Stimulated activated naive CD8-positive, alpha-beta T cell treated with anti-CD3 and anti-CD28 coated beads, Interleukin-15, Interleukin-2, amounts not matched to agents 100 ng/mL and 50 ng/mL, for 24 hours (primary cell): ENCODE measurements at regions not wholly inside any gene's neighbourhood (a gene's known extent, or its start where the extent isn't known, plus 50 kb on each side); places are given as distances from the start of the nearest gene placed in this dataset.

Experiments used
- H3K27ac Mint-ChIP-seq: one replicate; pipeline ENCODE4 v1.8.0; 2021; ENCODE audit warnings: mild to moderate bottlenecking, mixed read lengths
- H3K27me3 Mint-ChIP-seq: one replicate; pipeline ENCODE4 v1.8.0; 2021; ENCODE audit warnings: mixed read lengths
- H3K36me3 Mint-ChIP-seq: one replicate; pipeline ENCODE4 v1.8.0; 2021; ENCODE audit warnings: low read depth, mixed read lengths
- H3K4me1 Mint-ChIP-seq: one replicate; pipeline ENCODE4 v1.8.0; 2021; ENCODE audit warnings: low read depth, mixed read lengths
- H3K4me3 Mint-ChIP-seq: one replicate; pipeline ENCODE4 v1.8.0; 2021; ENCODE audit warnings: mild to moderate bottlenecking, mixed read lengths
- H3K9me3 Mint-ChIP-seq: one replicate; pipeline ENCODE4 v1.8.0; 2021; ENCODE audit warnings: mixed read lengths

DNA sequence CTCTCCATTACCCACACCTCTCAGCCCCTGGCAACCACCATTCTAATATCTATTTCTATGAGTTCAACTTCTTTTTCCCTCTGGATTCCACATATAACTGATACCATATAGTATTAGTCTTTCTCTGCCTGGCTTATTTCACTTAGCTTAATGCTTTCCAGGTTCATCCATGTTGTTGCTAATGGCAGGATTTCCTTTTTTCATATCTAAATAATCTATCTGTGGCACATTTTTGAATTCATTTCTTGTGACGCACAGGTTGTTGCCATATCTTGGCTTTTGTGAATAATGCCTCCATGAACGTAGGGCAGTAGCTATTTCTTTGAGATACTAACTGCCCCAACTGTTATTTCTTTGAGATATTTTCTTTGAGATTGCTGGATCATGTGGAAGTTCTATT is 235.6 kb downstream of the SPRY2 start:
- Mint-ChIP-seq H3K27me3 (no peaks in the 10 kb centered on the region), H3K4me1 (no peaks in the 10 kb centered on the region), H3K27ac (no peak overlapping the region), H3K9me3 (no peaks in the 10 kb centered on the region), H3K4me3 (no peak overlapping the region), H3K36me3 (no peaks in the 10 kb centered on the region)

- Mint-ChIP-seq H3K27ac (no peak overlapping the region), H3K4me3 (no peak overlapping the region), H3K4me1 (no peaks in the 10 kb centered on the region), H3K36me3 (no peaks in the 10 kb centered on the region), H3K27me3 (no peaks in the 10 kb centered on the region), H3K9me3 (no peaks in the 10 kb centered on the region)
Measured at GRCh38 chr13:80101040-80101439, 239.9 kb downstream of the SPRY2 start.

DNA sequence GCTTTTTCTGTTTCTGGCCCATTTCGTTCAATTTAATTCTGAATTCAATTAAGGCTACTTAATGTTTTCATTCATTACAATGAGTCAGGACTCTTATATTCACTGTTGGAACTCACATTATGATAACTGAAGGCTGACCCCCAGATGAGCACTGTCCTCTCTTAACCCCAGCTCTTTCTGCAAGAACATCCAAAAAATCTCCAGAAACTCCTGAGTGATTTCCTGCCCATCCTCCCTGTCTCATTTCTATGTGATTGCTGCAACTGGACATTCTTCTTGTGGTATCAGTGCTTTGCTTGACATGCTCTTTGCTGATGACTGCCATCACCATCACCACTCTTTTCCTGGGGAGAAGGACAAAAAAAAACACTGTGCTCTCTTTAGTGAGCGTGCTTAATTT is 240.3 kb downstream of the SPRY2 start:
- Mint-ChIP-seq H3K4me3 (no peak overlapping the region), H3K27me3 (no peaks in the 10 kb centered on the region), H3K9me3 (no peaks in the 10 kb centered on the region), H3K36me3 (no peaks in the 10 kb centered on the region), H3K4me1 (no peaks in the 10 kb centered on the region), H3K27ac (no peak overlapping the region)

DNA sequence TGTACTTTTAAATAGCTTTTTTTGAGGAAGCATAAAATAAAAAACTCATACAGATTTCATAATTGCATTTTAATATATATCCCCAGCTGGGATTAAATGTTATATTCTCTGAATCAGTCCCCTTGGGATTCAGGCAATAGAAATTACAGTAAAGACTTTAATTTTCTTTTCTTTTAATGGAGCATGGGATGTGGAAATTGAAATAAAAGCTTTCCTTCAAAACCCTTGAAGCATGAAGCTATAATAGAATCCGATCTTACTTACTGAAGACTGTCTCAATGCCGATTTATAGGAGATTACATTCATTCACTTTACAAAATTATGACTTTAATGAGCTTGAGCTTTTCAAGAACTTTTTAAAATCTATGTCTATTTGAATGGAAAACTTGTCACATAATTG is 243.4 kb downstream of the SPRY2 start:
- H3K27ac Mint-ChIP-seq: no peak overlapping the region
- H3K9me3 Mint-ChIP-seq: no peaks in the 10 kb centered on the region
- H3K4me1 Mint-ChIP-seq: no peaks in the 10 kb centered on the region
- no peaks in the 10 kb centered on the region for H3K27me3 Mint-ChIP-seq
- H3K36me3 Mint-ChIP-seq: no peaks in the 10 kb centered on the region
- no peak overlapping the region for H3K4me3 Mint-ChIP-seq

DNA sequence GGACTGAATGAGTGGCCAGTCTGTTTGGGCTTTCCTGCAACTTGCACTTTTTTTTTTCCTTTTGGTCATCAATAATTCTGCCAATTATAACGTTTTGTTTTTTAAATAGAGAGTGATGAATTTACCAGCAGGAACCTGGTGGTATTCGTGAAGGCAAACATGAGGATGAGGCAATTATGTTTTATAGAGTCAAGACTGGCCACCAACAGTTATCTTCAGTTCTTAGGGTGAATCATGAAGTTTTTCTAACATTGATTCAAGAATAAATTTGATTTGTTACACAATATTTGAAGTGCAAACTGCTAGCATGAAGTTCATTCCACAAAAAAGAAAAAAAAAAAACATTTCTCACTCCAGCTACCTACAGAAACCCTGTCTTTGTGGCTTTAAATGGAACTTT is 244.5 kb downstream of the SPRY2 start:
- Mint-ChIP-seq H3K27me3 (no peaks in the 10 kb centered on the region), H3K36me3 (no peaks in the 10 kb centered on the region), H3K9me3 (no peaks in the 10 kb centered on the region), H3K4me3 (no peak overlapping the region), H3K27ac (no peak overlapping the region), H3K4me1 (no peaks in the 10 kb centered on the region)

DNA sequence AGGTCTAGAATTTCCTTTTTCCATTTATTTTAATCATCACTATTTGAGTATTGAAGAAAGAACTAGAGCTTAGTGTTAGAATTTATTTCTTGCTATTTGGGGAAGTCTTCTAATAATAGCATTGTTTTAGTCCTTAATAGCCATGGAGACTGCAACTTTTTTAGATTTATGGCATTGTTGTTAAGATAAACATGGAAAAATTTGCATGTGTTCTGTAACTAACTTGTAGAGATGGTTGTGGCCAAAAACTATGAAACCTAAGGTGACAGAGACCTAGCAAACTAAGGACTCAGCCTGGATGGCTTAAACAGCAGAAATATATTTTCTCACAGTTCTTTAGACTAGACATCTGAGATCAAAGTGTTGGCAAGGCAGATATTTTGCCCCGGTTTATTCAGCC is 246.4 kb downstream of the SPRY2 start:
- no peaks in the 10 kb centered on the region for H3K27me3 Mint-ChIP-seq
- H3K4me3 Mint-ChIP-seq: no peak overlapping the region
- H3K9me3 Mint-ChIP-seq: no peaks in the 10 kb centered on the region
- no peak overlapping the region for H3K27ac Mint-ChIP-seq
- no peaks in the 10 kb centered on the region for H3K36me3 Mint-ChIP-seq
- no peaks in the 10 kb centered on the region for H3K4me1 Mint-ChIP-seq

DNA sequence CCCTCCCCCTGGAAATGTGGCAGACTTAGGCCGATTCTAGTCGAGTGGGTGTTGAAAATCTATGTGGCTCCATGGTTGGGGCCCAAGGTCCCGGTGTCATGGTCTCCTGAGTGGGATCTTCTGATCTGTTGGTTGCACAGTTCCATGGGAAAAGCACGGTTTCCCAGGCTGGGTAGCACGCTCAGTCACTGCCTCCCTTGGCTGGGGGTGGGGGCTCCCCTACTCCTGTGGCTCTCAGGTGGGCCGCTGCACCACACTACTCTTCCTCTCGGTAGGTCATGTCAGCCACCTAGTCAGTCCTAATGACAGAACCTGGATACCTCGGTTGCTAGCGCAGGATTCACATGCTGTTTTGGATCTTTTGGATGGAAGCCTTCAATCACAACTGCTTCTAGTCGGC is 247.0 kb downstream of the SPRY2 start:
- Mint-ChIP-seq H3K27ac (no peak overlapping the region), H3K4me3 (no peak overlapping the region), H3K4me1 (no peaks in the 10 kb centered on the region), H3K9me3 (no peaks in the 10 kb centered on the region), H3K36me3 (no peaks in the 10 kb centered on the region), H3K27me3 (no peaks in the 10 kb centered on the region)

- H3K27ac Mint-ChIP-seq: no peak overlapping the region
- H3K36me3 Mint-ChIP-seq: no peaks in the 10 kb centered on the region
- H3K27me3 Mint-ChIP-seq: no peaks in the 10 kb centered on the region
- H3K4me1 Mint-ChIP-seq: no peaks in the 10 kb centered on the region
- no peak overlapping the region for H3K4me3 Mint-ChIP-seq
- no peaks in the 10 kb centered on the region for H3K9me3 Mint-ChIP-seq
Measured at GRCh38 chr13:80086304-80086721, 254.6 kb downstream of the SPRY2 start.

GRCh38 chr13:80083853-80084676 is 256.9 kb downstream of the SPRY2 start:
- Mint-ChIP-seq H3K27ac (no peak overlapping the region), H3K36me3 (no peaks in the 10 kb centered on the region), H3K27me3 (no peaks in the 10 kb centered on the region), H3K9me3 (no peaks in the 10 kb centered on the region), H3K4me1 (no peaks in the 10 kb centered on the region), H3K4me3 (no peak overlapping the region)

DNA sequence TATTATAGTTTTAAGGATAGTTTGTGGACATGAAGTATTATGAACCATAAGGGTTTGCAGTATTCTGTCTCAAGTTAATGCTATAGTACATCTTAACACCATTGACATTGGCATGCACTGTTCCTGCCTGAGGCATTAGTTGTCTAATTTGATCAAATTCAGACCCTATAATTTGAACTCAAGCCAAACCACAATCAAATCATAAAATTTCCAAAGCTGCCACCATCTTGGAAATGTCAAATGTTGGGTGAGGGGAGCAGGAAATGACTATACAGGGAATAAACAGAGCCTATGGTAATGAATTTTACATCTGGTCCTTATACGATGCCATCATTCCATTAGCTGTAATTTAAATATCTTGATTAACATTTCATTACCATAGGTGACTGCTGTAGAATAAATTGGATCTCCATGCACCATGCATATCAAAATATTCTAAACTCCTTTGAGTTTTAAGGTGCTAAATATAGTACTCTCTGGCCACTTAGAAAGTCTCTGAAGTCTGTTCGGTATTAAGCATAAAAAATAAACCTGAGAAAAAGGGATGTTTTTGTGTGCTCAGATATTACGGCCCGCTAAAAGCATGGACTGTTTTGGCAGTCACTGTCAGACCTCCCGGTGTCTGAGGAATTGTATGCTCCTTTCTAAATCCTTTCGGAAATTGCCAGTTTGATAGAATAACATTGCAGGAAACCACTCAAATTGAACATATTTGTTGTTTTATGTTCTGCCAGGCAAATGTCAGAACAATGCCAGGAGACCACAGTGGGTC is 257.7 kb downstream of the SPRY2 start:
- no peak overlapping the region for H3K27ac Mint-ChIP-seq
- no peaks in the 10 kb centered on the region for H3K27me3 Mint-ChIP-seq
- H3K4me3 Mint-ChIP-seq: no peak overlapping the region
- H3K4me1 Mint-ChIP-seq: no peaks in the 10 kb centered on the region
- no peaks in the 10 kb centered on the region for H3K9me3 Mint-ChIP-seq
- H3K36me3 Mint-ChIP-seq: no peaks in the 10 kb centered on the region

DNA sequence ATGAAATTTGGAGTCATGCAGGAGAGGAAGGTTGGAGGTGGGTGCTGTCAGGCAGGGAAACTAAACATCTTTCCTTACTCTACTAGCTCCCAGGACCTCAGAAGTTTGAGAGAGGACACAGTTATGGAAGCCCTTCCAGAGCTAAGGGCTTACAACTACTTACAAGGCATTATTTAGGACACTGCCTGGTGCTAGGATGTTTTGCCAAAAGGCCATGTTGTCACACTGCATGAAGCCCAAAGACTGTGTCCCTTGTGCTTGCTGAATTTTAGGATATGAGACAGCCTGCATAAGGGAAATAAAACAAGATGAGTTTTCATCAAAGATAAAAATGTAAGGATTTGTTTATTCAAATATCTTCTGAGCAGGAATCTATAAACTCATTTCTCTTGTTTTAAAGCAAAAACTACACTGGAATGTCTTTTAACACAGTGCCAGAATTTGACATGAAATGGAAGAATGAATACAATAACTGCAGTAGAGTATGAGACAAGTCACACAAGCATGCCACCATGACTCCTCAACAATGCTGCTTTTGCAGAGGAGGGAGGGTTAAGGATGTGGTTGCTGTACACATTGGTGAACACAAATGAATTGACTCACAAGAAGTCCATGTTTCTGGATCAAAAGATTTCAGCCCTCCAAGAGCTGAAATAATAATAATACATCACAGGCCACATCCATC is 258.4 kb downstream of the SPRY2 start:
- H3K4me1 Mint-ChIP-seq: no peaks in the 10 kb centered on the region
- no peaks in the 10 kb centered on the region for H3K27me3 Mint-ChIP-seq
- no peak overlapping the region for H3K4me3 Mint-ChIP-seq
- no peaks in the 10 kb centered on the region for H3K9me3 Mint-ChIP-seq
- H3K27ac Mint-ChIP-seq: no peak overlapping the region
- H3K36me3 Mint-ChIP-seq: no peaks in the 10 kb centered on the region

DNA sequence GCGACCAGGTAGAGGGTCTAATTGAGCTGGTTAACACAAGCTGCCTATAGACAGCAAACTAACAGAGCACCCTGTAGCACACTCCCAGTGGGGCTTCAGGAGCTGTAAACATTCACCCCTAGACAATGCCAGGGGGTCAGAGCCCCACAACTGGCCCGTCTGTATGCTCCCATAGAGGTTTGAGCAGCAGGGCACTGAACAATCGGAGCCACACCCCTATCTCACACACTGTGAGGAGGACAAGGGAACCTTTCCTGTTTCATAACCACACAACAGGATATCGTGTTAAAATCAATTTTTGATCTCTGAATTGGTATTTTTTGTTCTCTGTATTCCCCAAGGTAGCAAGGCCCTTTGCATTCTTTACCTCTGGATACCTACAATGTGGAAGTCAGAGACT is 266.1 kb downstream of the SPRY2 start:
- H3K27me3 Mint-ChIP-seq: no peaks in the 10 kb centered on the region
- peaks cover 4% of the 10 kb centered on the region for H3K9me3 Mint-ChIP-seq
- H3K36me3 Mint-ChIP-seq: no peaks in the 10 kb centered on the region
- no peaks in the 10 kb centered on the region for H3K4me1 Mint-ChIP-seq
- H3K27ac Mint-ChIP-seq: no peak overlapping the region
- no peak overlapping the region for H3K4me3 Mint-ChIP-seq

- no peaks in the 10 kb centered on the region for H3K27me3 Mint-ChIP-seq
- H3K9me3 Mint-ChIP-seq: peaks cover 4% of the 10 kb centered on the region
- H3K4me3 Mint-ChIP-seq: no peak overlapping the region
- H3K27ac Mint-ChIP-seq: no peak overlapping the region
- H3K4me1 Mint-ChIP-seq: no peaks in the 10 kb centered on the region
- H3K36me3 Mint-ChIP-seq: no peaks in the 10 kb centered on the region
Measured at GRCh38 chr13:80074143-80074752, 266.7 kb downstream of the SPRY2 start.

- Mint-ChIP-seq H3K36me3 (no peaks in the 10 kb centered on the region), H3K27me3 (no peaks in the 10 kb centered on the region), H3K9me3 (peaks cover 4% of the 10 kb centered on the region), H3K27ac (no peak overlapping the region), H3K4me1 (no peaks in the 10 kb centered on the region), H3K4me3 (no peak overlapping the region)
Measured at GRCh38 chr13:80072231-80072630, 268.7 kb downstream of the SPRY2 start.
